ENCODE measurements at regions not wholly inside any gene's neighbourhood (a gene's known extent, or its start where the extent isn't known, plus 50 kb on each side); places are given as distances from the start of the nearest gene placed in this dataset.

DNA sequence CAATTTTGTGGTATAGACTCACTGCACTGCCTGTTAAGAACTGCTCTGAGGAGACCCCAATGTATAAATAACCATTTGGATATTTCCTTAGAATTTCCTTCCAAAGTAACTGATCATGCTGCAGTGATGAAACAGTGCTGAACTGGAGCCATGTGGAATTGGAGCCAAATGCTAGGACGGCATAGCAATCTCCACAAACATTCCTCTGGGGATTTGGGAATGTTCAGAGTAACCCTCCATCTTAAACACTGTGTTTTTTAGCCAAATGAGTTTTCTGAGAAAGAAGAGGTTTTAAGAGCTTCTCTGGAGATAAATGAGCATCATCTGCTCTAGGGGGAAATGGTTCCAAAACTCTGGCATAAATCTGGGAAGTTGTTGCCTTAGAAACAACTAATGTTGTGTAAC lies 98.2 kb downstream of the OLFM4 start:
- TF ChIP-seq, protein P1, sequence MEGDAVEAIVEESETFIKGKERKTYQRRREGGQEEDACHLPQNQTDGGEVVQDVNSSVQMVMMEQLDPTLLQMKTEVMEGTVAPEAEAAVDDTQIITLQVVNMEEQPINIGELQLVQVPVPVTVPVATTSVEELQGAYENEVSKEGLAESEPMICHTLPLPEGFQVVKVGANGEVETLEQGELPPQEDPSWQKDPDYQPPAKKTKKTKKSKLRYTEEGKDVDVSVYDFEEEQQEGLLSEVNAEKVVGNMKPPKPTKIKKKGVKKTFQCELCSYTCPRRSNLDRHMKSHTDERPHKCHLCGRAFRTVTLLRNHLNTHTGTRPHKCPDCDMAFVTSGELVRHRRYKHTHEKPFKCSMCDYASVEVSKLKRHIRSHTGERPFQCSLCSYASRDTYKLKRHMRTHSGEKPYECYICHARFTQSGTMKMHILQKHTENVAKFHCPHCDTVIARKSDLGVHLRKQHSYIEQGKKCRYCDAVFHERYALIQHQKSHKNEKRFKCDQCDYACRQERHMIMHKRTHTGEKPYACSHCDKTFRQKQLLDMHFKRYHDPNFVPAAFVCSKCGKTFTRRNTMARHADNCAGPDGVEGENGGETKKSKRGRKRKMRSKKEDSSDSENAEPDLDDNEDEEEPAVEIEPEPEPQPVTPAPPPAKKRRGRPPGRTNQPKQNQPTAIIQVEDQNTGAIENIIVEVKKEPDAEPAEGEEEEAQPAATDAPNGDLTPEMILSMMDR (IDR thresholded peaks at IDR 0.05) = no peak
- Histone ChIP-seq H3K36me3 (ENCODE audit: low read depth) (no peaks in the 10 kb centered on the region), H3K9me3 (no peaks in the 10 kb centered on the region), H3K4me3 (no peak overlapping the region), H3K4me1 (ENCODE audit: low read depth) (no peaks in the 10 kb centered on the region)
- ATAC-seq = no peak
- DNase-seq = peak in 1 of 3 donors; percentile 18
- intact Hi-C loops (cut with DNase I, micrococcal nuclease) = no loop called here

DNA sequence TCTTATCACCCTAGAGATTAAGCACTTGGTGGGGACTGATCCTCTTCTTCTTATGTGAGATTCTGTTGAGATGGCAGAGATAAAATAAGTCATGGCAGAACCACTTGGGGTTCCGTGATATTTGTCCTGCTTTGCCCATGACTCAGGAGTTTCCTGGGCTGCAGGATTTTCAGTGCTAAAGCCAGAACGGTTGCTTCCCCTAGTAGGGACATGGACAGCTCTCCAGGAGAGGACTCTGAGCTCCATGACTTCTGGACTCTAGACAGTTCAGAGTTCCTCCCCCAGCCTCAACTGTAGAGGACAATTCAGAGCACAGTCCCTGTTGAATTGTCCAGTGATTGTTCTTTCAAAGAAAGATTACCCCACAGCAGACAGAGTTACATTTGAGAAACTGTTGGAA lies 98.8 kb downstream of the OLFM4 start:
- Histone ChIP-seq H3K9me3 (no peaks in the 10 kb centered on the region), H3K36me3 (ENCODE audit: low read depth) (no peaks in the 10 kb centered on the region), H3K4me1 (ENCODE audit: low read depth) (no peaks in the 10 kb centered on the region), H3K4me3 (no peak overlapping the region)
- no peak for ATAC-seq
- intact Hi-C loops (cut with DNase I, micrococcal nuclease) = no loop called here
- TF ChIP-seq, protein P1 (IDR thresholded peaks at IDR 0.05) = no peak
- no peak for DNase-seq

DNA sequence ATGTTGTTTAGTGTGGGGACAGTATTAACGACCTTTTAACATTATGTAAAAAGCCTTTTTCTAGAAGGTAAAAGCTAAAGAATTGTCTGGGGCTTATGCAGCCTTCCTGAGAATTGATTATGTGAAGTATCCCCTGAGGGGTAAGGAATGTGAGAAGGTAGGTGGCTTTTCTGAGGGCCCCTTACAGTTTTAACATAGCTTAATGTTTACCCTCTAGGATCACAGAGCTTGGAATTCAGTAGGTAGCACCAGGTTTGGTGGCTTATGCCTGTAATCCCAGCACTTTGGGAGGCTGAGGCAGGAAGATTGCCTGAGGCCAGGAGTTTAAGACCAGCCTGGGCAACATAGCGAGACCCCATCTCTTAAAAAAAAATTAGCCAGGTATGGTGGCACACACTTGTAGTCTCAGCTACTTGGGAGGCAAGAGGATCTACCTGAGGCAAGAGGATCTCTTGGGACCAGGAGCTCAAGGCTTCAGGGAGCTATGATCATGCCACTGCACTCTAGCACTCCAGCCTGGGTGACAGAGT lies 101.3 kb downstream of the OLFM4 start:
- DNase-seq = no peak
- H3K9me3 ChIP-seq = no peaks in the 10 kb centered on the region
- TF ChIP-seq, protein P1 (IDR thresholded peaks at IDR 0.05) = no peak
- H3K36me3 ChIP-seq (ENCODE audit: low read depth) = no peaks in the 10 kb centered on the region
- no peak for ATAC-seq
- intact Hi-C loops (cut with DNase I, micrococcal nuclease) = no loop called here
- H3K4me1 ChIP-seq (ENCODE audit: low read depth) = no peaks in the 10 kb centered on the region
- no peak overlapping the region for H3K4me3 ChIP-seq

DNA sequence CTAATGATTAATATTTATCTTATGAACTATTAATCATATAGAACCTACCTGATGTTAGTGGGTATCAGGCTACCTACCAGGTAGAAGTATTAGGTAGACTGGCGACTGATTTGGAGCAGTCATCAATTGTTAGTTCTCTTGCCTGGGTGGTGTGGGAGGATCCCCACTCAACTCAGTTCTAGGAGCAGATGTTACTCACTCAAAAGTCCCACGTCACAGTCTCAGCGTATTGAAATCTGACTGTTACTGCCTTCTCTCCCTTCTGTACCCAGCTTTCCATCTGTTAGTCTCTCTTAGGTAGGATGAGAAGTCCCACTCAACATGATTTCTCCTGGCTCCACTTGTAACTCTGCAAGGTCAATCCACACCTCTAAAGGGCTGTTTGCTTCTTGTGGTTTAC lies 102.7 kb downstream of the OLFM4 start:
- intact Hi-C loops (cut with DNase I, micrococcal nuclease) = no loop called here
- Histone ChIP-seq H3K4me3 (no peak overlapping the region), H3K9me3 (no peaks in the 10 kb centered on the region), H3K36me3 (ENCODE audit: low read depth) (no peaks in the 10 kb centered on the region), H3K4me1 (ENCODE audit: low read depth) (no peaks in the 10 kb centered on the region)
- TF ChIP-seq, protein P1 (IDR thresholded peaks at IDR 0.05) = no peak
- ATAC-seq (no peak), DNase-seq (no peak)

DNA sequence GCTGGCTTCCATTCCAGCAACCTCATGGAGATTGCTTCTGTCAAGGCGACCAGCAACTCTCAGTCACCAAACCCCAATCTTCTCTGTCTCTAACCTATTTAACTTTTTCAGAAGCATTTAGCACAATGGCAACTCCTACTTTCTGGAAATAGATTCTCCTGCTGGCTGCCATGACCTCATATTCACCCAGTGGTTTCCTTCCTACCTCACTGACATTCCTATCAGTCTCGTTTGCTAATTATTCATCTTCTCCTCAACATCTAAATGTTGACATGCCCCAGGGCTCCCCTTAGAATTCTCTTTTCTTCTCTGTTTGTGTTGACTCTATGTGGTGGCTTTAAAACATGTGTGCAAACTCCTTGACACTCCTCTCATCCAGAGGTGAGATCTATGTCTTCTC lies 106.7 kb downstream of the OLFM4 start:
- ATAC-seq (no peak), DNase-seq (no peak)
- H3K9me3 ChIP-seq = no peaks in the 10 kb centered on the region
- intact Hi-C loops (cut with DNase I, micrococcal nuclease) = no loop called here
- no peak overlapping the region for H3K4me3 ChIP-seq
- no peaks in the 10 kb centered on the region for H3K4me1 ChIP-seq (ENCODE audit: low read depth)
- TF ChIP-seq, protein P1 (IDR thresholded peaks at IDR 0.05) = no peak
- no peaks in the 10 kb centered on the region for H3K36me3 ChIP-seq (ENCODE audit: low read depth)
